ENCODE measurements at regions not wholly inside any gene's neighbourhood (a gene's known extent, or its start where the extent isn't known, plus 50 kb on each side); places are given as distances from the start of the nearest gene placed in this dataset.
"Not testable (repeated sequence)": the region's sequence is repeated elsewhere in the genome, so short reads cannot be mapped to it uniquely, and the experiment has no call there.

GRCh38 chr2:128410758-128411215, 92.1 kb upstream of the HS6ST1 start:
- intact Hi-C loops (cut with DNase I), result no loop called here
- DNase-seq (ENCODE audit: low spot score) (peak; percentile 39), ATAC-seq (no peak)

DNA sequence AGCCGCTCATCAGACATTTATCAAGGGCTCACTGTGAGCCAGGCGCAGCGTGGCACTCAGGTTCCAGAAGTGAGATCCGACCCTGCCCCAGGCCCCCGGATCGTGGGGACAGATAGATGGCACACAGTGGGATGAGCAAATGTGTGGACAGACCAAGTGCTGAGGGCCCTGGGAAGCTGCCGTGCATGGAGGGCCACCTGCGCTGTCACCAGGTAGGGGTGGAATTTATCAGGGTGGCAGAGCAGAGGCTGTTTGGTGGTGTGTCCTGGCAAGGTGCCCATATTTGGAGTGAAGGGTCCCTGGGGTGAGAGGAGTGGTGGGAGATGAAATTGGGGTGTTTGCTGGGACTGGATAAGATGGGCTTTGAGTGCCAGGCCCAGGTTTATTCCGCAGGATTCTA, 92.8 kb upstream of the HS6ST1 start:
- intact Hi-C loops (cut with DNase I), result no loop called here
- DNase-seq (ENCODE audit: low spot score) (peak; percentile 52), ATAC-seq (no peak)

DNA sequence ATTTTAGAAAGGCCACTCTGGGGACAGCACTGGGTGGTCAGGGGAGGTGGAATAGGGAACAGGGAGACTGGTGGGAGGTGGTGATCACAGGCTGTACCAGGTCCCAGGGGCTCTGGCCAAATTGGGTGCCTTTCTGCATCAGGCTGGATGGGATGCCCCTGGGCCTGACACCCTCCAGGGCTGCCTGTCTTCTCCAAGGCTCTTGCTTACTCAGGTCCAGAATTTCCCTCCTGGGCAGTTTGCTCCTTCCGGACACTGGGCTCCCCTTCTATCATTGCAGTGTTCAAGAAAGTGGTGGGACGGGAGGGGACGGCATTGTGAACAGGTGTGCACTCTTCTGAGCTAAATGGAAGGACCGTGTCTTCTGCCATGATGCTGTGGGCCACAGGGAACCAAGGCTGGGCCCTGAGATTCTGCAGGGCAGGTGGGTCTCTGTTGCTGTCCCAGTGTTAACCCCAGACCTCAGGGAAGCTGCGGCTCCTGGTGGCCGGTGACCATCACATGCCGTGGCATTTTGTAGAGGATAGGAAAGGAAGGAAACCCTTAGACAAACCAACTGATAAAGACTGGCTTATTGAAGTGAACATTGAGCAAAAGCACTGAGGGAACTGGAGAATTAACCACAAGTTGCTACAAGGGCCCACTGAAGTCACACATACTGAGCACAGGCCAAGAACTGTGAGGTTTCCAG, 93.7 kb upstream of the HS6ST1 start:
- DNase-seq (ENCODE audit: low spot score) (peak; percentile 36), ATAC-seq (no peak)
- intact Hi-C loops (cut with DNase I), result no loop called here

DNA sequence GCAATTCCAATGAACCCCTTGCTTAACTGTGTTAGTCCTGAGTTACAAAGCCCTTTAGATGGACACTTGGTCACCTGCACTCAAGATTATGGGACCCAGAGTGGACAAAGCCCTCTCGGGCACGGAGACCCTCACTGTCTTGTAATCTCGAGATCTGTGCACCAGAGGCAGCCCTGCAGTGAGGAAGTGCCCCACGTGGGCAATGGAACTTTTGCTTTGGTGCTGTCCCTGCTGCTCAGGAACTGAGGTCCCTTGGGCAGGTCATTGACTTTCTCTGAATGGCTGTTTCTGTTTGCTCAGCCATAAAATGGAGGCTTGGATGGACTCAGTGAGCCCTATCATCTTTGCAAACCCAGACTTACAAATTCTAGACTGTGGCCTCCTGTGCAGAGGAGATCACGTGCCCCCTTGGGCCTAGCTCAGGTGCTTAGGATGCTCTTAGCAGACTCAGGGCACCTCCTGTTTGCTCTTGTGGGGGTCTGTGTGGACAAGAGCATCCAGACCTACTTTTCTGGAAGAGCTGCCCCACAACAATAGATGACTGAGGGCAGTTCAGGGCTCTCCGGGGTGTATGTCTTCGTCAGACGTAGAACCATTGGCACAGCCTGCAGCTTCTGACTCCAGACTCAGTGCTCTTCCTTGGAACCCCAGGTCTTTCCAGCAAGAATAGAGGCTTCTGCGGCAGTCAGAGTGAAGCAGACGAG, 94.5 kb upstream of the HS6ST1 start:
- ATAC-seq, result no peak
- peak; percentile 21 for DNase-seq (ENCODE audit: low spot score)
- intact Hi-C loops (cut with DNase I), result no loop called here

GRCh38 chr2:128413718-128414341, 95.2 kb upstream of the HS6ST1 start:
- intact Hi-C loops (cut with DNase I), result no loop called here
- no peak for ATAC-seq
- peak; percentile 14 for DNase-seq (ENCODE audit: low spot score)

- intact Hi-C loops (cut with DNase I), result no loop called here
- ATAC-seq (no peak), DNase-seq (ENCODE audit: low spot score) (peak; percentile 26)
These were observed 95.7 kb upstream of the HS6ST1 start for GRCh38 chr2:128414351-128414750.

GRCh38 chr2:128414946-128415778, 96.5 kb upstream of the HS6ST1 start:
- peak; percentile 9 for DNase-seq (ENCODE audit: low spot score)
- intact Hi-C loops (cut with DNase I), result no loop called here
- ATAC-seq, result no peak

- no peak for DNase-seq (ENCODE audit: low spot score)
- no peak for ATAC-seq
- intact Hi-C loops (cut with DNase I), result no loop called here
These were observed 97.1 kb upstream of the HS6ST1 start for GRCh38 chr2:128415779-128416061.

DNA sequence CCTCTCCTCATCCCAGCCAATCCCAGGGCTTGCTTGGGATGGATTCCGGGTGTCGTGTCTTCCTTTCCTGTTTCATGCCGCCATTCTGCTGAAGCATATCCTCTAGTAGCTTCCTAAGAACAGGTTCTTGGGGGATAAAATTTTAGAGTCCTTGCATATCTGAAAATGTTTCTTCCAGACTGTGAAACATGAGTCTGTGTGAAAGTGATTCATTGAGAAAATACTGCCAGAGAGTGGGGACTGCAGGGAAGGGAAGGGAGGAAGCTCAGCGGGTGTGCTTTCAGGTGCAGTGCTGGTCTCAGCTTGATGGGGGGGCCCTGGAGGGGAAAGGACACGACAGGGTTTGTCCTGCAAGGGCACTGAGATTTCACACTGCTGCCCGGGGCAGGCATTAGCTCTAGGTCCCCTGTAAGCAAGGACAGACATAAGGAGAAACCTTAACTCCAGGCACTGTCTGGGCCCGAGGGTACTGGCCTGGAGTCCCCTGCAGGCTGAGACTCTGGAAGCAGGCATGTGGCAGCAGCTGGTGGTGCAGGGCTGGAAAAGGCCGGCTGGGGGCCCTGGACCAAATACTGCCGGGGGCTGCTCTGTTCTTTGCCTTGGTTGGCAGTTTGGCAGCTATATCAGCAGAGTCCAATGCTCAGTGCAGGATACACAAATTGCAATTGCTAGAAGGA, 97.6 kb upstream of the HS6ST1 start:
- DNase-seq (ENCODE audit: low spot score) (peak; percentile 43), ATAC-seq (no peak)
- intact Hi-C loops (cut with DNase I), result no loop called here

GRCh38 chr2:128416806-128417205, 98.1 kb upstream of the HS6ST1 start:
- peak; percentile 19 for DNase-seq (ENCODE audit: low spot score)
- intact Hi-C loops (cut with DNase I), result no loop called here
- ATAC-seq, result no peak

DNA sequence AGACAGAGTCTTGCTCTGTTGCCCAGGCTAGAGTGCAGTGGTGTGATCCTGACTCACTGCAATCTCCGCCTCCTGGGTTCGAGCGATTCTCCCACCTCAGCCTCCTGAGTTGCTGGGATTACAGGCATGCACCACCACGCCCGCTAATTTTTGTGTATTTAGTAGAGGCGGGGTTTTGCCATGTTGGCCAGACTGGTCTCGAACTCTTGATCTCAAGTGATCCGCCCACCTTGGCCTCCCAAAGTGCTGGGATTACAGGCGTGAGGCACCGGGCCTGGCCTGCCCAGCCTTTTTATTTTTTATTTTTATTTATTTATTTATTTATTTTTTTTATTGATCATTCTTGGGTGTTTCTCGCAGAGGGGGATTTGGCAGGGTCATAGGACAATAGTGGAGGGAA, 98.6 kb upstream of the HS6ST1 start:
- ATAC-seq; intact Hi-C loops (cut with DNase I): not testable (repeated sequence)
- DNase-seq (ENCODE audit: low spot score), result peak; percentile 9

- no peak for DNase-seq (ENCODE audit: low spot score)
- intact Hi-C loops (cut with DNase I), result no loop called here
- ATAC-seq, result no peak
These were observed 101.5 kb upstream of the HS6ST1 start for GRCh38 chr2:128420131-128420530.

DNA sequence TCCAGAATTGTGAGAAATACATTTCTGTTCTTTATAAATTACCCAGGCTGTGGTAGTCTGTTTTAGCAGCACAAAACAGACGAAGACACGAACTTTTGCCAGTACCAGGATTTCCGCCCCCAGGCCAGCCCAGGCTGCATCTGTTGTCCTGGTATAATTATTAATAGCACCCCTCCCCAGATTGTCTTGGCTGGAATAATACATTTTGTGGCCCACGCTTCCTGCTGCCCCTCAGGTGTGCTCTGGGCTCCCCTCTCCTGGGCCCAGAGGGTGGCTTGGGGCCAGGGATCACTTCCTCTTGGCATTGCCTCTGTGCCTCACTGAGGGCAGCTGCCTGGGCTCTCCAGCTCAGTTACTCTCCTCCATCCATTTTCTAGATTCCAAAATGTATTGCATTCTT, 102.1 kb upstream of the HS6ST1 start:
- intact Hi-C loops (cut with DNase I), result no loop called here
- no peak for ATAC-seq
- peak; percentile 35 for DNase-seq (ENCODE audit: low spot score)

DNA sequence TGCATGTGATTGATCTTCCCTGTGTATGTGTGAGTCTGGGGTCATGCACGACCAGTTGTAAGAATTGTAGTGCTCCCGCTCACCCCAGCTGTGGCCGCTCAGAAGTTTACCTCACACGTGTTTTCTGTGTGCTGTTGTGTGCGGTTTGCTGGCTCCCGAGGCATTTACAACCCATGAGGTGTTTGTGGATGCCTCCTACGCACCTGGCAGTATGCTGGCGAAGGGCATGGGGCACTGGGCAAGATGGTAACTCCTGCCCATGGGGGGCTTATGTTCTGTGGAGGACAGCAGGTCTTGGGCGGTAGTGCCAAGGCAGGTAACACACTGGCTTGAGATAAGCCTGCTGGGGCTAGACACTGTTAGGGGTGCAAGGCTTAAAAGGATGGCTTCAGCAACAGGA, 102.6 kb upstream of the HS6ST1 start:
- intact Hi-C loops (cut with DNase I), result no loop called here
- DNase-seq (ENCODE audit: low spot score) (peak; percentile 21), ATAC-seq (no peak)

- DNase-seq (ENCODE audit: low spot score) (peak; percentile 27), ATAC-seq (no peak)
- intact Hi-C loops (cut with DNase I), result no loop called here
These were observed 103.2 kb upstream of the HS6ST1 start for GRCh38 chr2:128421861-128422311.

DNA sequence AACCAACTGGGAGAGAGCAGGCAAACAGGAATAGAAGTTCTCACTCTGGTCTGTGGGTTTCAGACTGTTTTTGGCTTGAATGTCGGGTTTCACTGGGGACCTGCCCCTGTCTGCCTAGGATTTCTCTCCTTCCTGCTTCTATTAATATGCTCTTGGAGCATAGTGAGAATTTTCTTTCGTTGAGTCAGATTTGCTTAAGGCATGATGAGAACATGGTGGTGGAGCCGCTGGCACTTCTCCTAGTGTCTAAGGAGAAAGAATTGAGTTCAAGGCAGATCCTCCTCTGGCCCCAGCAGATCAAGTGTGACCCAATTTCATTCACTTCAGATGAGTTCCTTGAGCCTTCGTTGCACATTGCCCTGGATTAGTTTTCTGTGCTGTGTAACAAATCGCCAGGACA, 103.9 kb upstream of the HS6ST1 start:
- DNase-seq (ENCODE audit: low spot score) (no peak), ATAC-seq (no peak)
- intact Hi-C loops (cut with DNase I), result no loop called here

DNA sequence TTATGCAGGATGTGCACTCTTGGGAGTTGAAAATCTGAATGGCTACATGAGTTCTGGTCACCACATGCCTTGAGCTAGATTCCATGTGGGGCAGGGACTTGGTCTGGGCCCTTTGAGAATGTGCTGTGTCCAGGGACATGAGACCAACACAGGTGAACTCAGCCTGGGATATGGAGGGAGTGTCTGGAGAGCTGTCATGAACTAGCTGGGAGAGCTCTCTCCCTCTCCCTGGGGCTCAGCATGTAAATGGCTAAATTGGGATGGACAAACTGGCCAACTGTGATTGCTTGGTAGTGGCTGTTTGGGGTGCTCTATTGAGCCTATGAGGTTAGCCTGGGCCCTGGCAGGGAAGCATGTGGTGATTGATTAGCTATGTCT, 105.1 kb upstream of the HS6ST1 start:
- intact Hi-C loops (cut with DNase I), result no loop called here
- ATAC-seq (no peak), DNase-seq (ENCODE audit: low spot score) (peak; percentile 25)

GRCh38 chr2:128424406-128425171, 105.9 kb upstream of the HS6ST1 start:
- intact Hi-C loops (cut with DNase I), result no loop called here
- DNase-seq (ENCODE audit: low spot score) (peak; percentile 34), ATAC-seq (peak; percentile 66)

All from sciatic nerve (tissue), 2 donors.